HepG2 (cell line): ENCODE measurements at regions not wholly inside any gene's neighbourhood (a gene's known extent, or its start where the extent isn't known, plus 50 kb on each side); places are given as distances from the start of the nearest gene placed in this dataset.

ENCODE experiments used
- ATAC-seq: fragments of 200-7000 bp; cut with Tn5 transposase; 3 replicates; pipeline ENCODE4 v1.9.1; 2020; ENCODE audit warnings: mild to moderate bottlenecking, moderate library complexity
- BruUV-seq: library from RNA; stranded (reverse); fragments of 400-500 nt; replicated peaks from 2 replicates; lab custom pipeline; 2021; lab: Mats Ljungman, UMichigan
- CTCF ChIA-PET: fragments of 300-600 bp; formaldehyde crosslinking; extraction: SDS; loops from one replicate; lab custom pipeline; 2021; ENCODE audit warnings: low total read pairs, inconsistent platforms, low intra/inter-chr PET ratio; lab: Yijun Ruan, JAX
- POLR2A ChIA-PET: fragments of 350-600 bp; sonication (Branson Sonifier 250); formaldehyde crosslinking; loops from one replicate; lab custom pipeline; 2020; ENCODE audit warnings: antibody characterized with exemption, inconsistent platforms; lab: Yijun Ruan, JAX
- DNase-seq: peaks from one replicate; pipeline ENCODE4 v3.0.0-alpha.2; 2015; ENCODE audit warnings: low spot score
- FAIRE-seq: peaks from 3 replicates; lab custom pipeline; 2011; peaks lifted over from hg19 to GRCh38; lab: Jason Lieb, UNC
- H2AFZ ChIP-seq: one replicate; pipeline ENCODE4 v1.6.1; 2011; ENCODE audit warnings: low read length, inconsistent platforms
- H3K27ac ChIP-seq: fragments of 300-600 bp; 3 replicates; pipeline ENCODE4 v1.8.0; 2011; ENCODE audit warnings: mixed run types, mild to moderate bottlenecking, mixed read lengths, low read length, inconsistent platforms; ENCODE audit not compliant: insufficient read depth; ENCODE audit errors: extremely low read length
- H3K27me3 ChIP-seq, 2 experiments: fragments of 200-600 bp in 1 of 2; 2 replicates in 1 of 2; 3 replicates in 1 of 2; pipeline versions ENCODE4 v1.6.0 to v1.8.0; 2011; ENCODE audit warnings: low read length in 2 of 2, mild to moderate bottlenecking in 2 of 2, moderate library complexity in 2 of 2, inconsistent platforms in 1 of 2; ENCODE audit not compliant: insufficient read depth in 2 of 2, control insufficient read depth in 1 of 2
- H3K36me3 ChIP-seq, 2 experiments: fragments of 200-600 bp in 1 of 2; replicated peaks in 1 of 2; 2 replicates in 1 of 2; 3 replicates in 1 of 2; pipeline versions ENCODE4 v1.5.1 to v1.8.0; 2011; ENCODE audit warnings: low read length in 2 of 2, inconsistent platforms in 1 of 2; ENCODE audit not compliant: insufficient read depth in 2 of 2, control insufficient read depth in 1 of 2
- H3K4me1 ChIP-seq: 2 replicates; pipeline ENCODE4 v1.5.1; 2012; ENCODE audit warnings: low read length, inconsistent platforms; ENCODE audit not compliant: insufficient read depth
- H3K4me2 ChIP-seq: 2 replicates; pipeline ENCODE4 v1.6.0; 2011; ENCODE audit warnings: low read depth, low read length, inconsistent platforms
- H3K4me3 ChIP-seq, 3 experiments: fragments of 200-600 bp in 1 of 3; sonication (generic), shearing (Covaris generic) in 1 of 3; replicated peaks in 1 of 3; 2 replicates each; pipeline ENCODE4 v1.5.1; 2011 to 2016; ENCODE audit warnings: low read length in 3 of 3, inconsistent platforms in 2 of 3, low read depth in 2 of 3, mild to moderate bottlenecking in 2 of 3, control low read depth in 1 of 3, mixed read lengths in 1 of 3; ENCODE audit not compliant: insufficient read depth in 1 of 3
- H3K79me2 ChIP-seq: one replicate; pipeline ENCODE4 v1.6.1; 2011; ENCODE audit warnings: low read length, inconsistent platforms; ENCODE audit not compliant: insufficient read depth
- H3K9ac ChIP-seq: 2 replicates; pipeline ENCODE4 v1.6.0; 2011; ENCODE audit warnings: mild to moderate bottlenecking, low read depth, low read length, inconsistent platforms; ENCODE audit not compliant: insufficient read depth
- H3K9me3 ChIP-seq: 2 replicates; pipeline ENCODE4 v1.5.1; 2012; ENCODE audit warnings: mild to moderate bottlenecking, low read length
- H4K20me1 ChIP-seq: 2 replicates; pipeline ENCODE4 v1.6.0; 2011; ENCODE audit warnings: inconsistent platforms, mild to moderate bottlenecking, low read length, moderate library complexity; ENCODE audit not compliant: insufficient read depth
- CCDC6 ChIP-seq: sonication (generic); formaldehyde crosslinking; IDR thresholded peaks from 2 replicates; pipeline ENCODE4 v1.8.1; 2022; ENCODE audit warnings: mild to moderate bottlenecking, missing genetic modification reagents, moderate library complexity
- HDAC1 ChIP-seq: sonication (generic); formaldehyde crosslinking; IDR thresholded peaks from 2 replicates; pipeline ENCODE4 v1.5.1; 2020; ENCODE audit warnings: mild to moderate bottlenecking, missing genetic modification reagents
- KAT8 ChIP-seq: IDR thresholded peaks from 2 replicates; pipeline ENCODE4 v1.6.1; 2016; ENCODE audit warnings: missing genetic modification reagents, missing compliant biosample characterization
- MTF1 ChIP-seq: sonication (generic); formaldehyde crosslinking; IDR thresholded peaks from 2 replicates; pipeline ENCODE4 v1.5.0; 2020; ENCODE audit warnings: missing genetic modification reagents
- REPIN1 ChIP-seq: sonication (generic); formaldehyde crosslinking; IDR thresholded peaks from 2 replicates; pipeline ENCODE4 v1.8.0; 2022; ENCODE audit warnings: missing genetic modification reagents, low read depth, mild to moderate bottlenecking, borderline replicate concordance
- SOX6 ChIP-seq, 2 experiments: fragments of 450-650 bp in 1 of 2; sonication (generic) in 1 of 2; formaldehyde crosslinking in 1 of 2; IDR thresholded peaks; 2 replicates each; pipeline versions ENCODE4 v1.4.0 to v1.6.1; 2017 to 2020; ENCODE audit warnings: antibody characterized with exemption in 1 of 2, mild to moderate bottlenecking in 1 of 2, missing genetic modification reagents in 1 of 2
- SPEN ChIP-seq: sonication (generic); formaldehyde crosslinking; IDR thresholded peaks from 2 replicates; pipeline ENCODE4 v1.5.1; 2020; ENCODE audit warnings: low read depth, mild to moderate bottlenecking, missing genetic modification reagents
- SRSF4 ChIP-seq: fragments of 200-400 bp; formaldehyde crosslinking; IDR thresholded peaks from one replicate; pipeline ENCODE4 v1.6.1; 2018; ENCODE audit warnings: mild to moderate bottlenecking, low read depth, low read length, moderate library complexity; ENCODE audit not compliant: poor library complexity, severe bottlenecking
- ZFP62 ChIP-seq: sonication (generic); formaldehyde crosslinking; IDR thresholded peaks from 2 replicates; pipeline ENCODE4 v1.4.0; 2020; ENCODE audit warnings: missing genetic modification reagents
- ZFP82 ChIP-seq: sonication (generic); formaldehyde crosslinking; IDR thresholded peaks from 2 replicates; pipeline ENCODE4 v1.5.1; 2020; ENCODE audit warnings: mild to moderate bottlenecking, missing genetic modification reagents, borderline replicate concordance
- ZNF331 ChIP-seq: sonication (generic); formaldehyde crosslinking; IDR thresholded peaks from 2 replicates; pipeline ENCODE4 v1.4.0; 2020; ENCODE audit warnings: missing genetic modification reagents
- ZNF484 ChIP-seq: sonication (generic); formaldehyde crosslinking; IDR thresholded peaks from 2 replicates; pipeline ENCODE4 v1.5.1; 2020; ENCODE audit warnings: mild to moderate bottlenecking, low read depth, missing genetic modification reagents, borderline replicate concordance
- WGBS: methylation state at CpG from one replicate; pipeline ENCODE4 v1.1.6; 2017; ENCODE audit warnings: low lambda C conversion rate; 5-methylcytosine and 5-hydroxymethylcytosine counted together
- in situ Hi-C: cut with HindIII; loops from 2 replicates; pipeline ENCODE4 v1.10.0; 2017; ENCODE audit warnings: low pct_unique_long_range_greater_than_20kb; ENCODE audit not compliant: extremely low pct_ligation_motif_present
- intact Hi-C: fragments of 100-400 bp; cut with micrococcal nuclease; formaldehyde crosslinking; loops from one replicate; pipeline ENCODE4 v1.10.0; 2022; ENCODE audit not compliant: unreplicated experiment
- TF ChIP-seq, protein P1 (sequence below): sonication (generic); formaldehyde crosslinking; IDR thresholded peaks from 2 replicates; pipeline ENCODE4 v1.5.0; 2020; ENCODE audit warnings: mild to moderate bottlenecking, missing genetic modification reagents
- TF ChIP-seq, protein P2 (sequence below): sonication (generic); formaldehyde crosslinking; IDR thresholded peaks from 2 replicates; pipeline ENCODE4 v1.4.0; 2020; ENCODE audit warnings: mild to moderate bottlenecking, missing genetic modification reagents
- TF ChIP-seq, protein P3 (sequence below): sonication (generic); formaldehyde crosslinking; IDR thresholded peaks from 2 replicates; pipeline ENCODE4 v1.5.0; 2020; ENCODE audit warnings: missing genetic modification reagents, mild to moderate bottlenecking, borderline replicate concordance
- TF ChIP-seq, protein P4 (sequence below): sonication (generic); formaldehyde crosslinking; IDR thresholded peaks from 2 replicates; pipeline ENCODE4 v1.8.1; 2023; ENCODE audit warnings: mild to moderate bottlenecking, moderate library complexity, missing genetic modification reagents

DNA sequence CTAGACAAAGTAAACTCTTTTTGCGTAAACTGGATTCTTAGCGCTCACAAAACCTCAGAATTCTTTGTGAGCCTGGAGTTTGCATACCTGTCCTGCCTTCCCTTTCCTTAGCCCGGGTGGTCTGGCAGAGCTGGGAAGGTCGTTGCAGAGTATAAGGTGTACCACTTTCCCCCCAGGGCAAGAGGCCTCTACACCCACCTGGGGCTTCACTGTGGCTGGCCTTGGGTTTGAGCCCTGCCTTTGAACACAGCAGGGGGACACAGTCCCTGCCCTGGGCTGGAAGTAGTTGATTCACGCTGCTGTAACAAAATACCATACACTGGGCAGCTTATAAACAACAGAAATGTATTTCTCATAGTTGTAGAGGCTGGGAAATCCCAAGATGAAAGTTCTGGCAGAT, 133.9 kb downstream of the B3GNT2 start:
- BruUV-seq = no TSS peak
- FAIRE-seq (no peak), ATAC-seq (no peak), DNase-seq (no peak)
- no peaks in the 10 kb centered on the region for H3K79me2 ChIP-seq
- TF ChIP-seq, protein P1, sequence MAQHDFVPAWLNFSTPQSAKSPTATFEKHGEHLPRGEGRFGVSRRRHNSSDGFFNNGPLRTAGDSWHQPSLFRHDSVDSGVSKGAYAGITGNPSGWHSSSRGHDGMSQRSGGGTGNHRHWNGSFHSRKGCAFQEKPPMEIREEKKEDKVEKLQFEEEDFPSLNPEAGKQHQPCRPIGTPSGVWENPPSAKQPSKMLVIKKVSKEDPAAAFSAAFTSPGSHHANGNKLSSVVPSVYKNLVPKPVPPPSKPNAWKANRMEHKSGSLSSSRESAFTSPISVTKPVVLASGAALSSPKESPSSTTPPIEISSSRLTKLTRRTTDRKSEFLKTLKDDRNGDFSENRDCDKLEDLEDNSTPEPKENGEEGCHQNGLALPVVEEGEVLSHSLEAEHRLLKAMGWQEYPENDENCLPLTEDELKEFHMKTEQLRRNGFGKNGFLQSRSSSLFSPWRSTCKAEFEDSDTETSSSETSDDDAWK = no peak
- TF ChIP-seq ZNF484 (no peak), HDAC1 (CRISPR knock-in tag) (no peak), SRSF4 (no peak), ZNF331 (no peak), ZFP82 (CRISPR knock-in tag) (no peak), ZFP62 (CRISPR knock-in tag) (no peak), SPEN (CRISPR knock-in tag) (no peak), KAT8 (no peak), MTF1 (CRISPR knock-in tag) (no peak), SOX6 (IDR thresholded peaks at IDR 0.05) (no peak), SOX6 (CRISPR knock-in tag; IDR thresholded peaks at IDR 0.05) (no peak), CCDC6 (CRISPR knock-in tag) (no peak), REPIN1 (no peak)
- TF ChIP-seq, protein P2, sequence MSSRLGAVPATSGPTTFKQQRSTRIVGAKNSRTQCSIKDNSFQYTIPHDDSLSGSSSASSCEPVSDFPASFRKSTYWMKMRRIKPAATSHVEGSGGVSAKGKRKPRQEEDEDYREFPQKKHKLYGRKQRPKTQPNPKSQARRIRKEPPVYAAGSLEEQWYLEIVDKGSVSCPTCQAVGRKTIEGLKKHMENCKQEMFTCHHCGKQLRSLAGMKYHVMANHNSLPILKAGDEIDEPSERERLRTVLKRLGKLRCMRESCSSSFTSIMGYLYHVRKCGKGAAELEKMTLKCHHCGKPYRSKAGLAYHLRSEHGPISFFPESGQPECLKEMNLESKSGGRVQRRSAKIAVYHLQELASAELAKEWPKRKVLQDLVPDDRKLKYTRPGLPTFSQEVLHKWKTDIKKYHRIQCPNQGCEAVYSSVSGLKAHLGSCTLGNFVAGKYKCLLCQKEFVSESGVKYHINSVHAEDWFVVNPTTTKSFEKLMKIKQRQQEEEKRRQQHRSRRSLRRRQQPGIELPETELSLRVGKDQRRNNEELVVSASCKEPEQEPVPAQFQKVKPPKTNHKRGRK (CRISPR knock-in tag) = no peak
- TF ChIP-seq, protein P3, sequence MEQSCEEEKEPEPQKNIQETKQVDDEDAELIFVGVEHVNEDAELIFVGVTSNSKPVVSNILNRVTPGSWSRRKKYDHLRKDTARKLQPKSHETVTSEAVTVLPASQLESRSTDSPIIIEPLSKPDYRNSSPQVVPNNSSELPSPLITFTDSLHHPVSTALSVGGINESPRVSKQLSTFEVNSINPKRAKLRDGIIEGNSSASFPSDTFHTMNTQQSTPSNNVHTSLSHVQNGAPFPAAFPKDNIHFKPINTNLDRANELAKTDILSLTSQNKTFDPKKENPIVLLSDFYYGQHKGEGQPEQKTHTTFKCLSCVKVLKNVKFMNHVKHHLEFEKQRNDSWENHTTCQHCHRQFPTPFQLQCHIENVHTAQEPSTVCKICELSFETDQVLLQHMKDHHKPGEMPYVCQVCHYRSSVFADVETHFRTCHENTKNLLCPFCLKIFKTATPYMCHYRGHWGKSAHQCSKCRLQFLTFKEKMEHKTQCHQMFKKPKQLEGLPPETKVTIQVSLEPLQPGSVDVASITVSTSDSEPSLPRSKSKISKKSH (CRISPR knock-in tag) = no peak
- TF ChIP-seq, protein P4, sequence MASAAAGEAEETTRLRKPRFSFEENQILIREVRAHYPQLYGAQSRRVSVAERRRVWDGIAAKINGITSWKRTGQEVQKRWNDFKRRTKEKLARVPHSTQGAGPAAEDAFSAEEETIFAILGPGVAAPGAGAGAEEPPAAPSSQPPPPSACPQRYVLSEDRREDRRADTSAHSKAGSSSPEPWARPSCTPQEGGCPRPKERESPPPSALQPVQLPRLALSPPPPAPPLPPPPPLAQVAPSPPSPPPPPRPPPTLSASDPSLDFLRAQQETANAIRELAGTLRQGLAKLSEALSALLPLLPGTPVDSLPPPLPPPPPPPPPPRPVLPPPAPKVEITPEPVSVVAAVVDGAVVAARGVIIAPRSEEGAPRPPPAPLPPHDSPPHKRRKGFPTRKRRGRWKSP (CRISPR knock-in tag) = no peak
- H4K20me1 ChIP-seq = no peaks in the 10 kb centered on the region
- H3K4me2 ChIP-seq = no peak overlapping the region
- H3K27ac ChIP-seq = no peak overlapping the region
- in situ Hi-C loops (no loop called here), intact Hi-C loops (no loop called here)
- ChIA-PET CTCF (no interaction called here), POLR2A (no interaction called here)
- no peaks in the 10 kb centered on the region for H3K9me3 ChIP-seq
- no peaks in the 10 kb centered on the region for H3K36me3 ChIP-seq
- H3K27me3 ChIP-seq = peaks cover 0 to 12% of the 10 kb centered on the region in 2 experiments; a peak in 3 of 5 replicates
- 40% methylated on average over 5 of the region's 5 CpGs for WGBS
- no peaks in the 10 kb centered on the region for H3K4me1 ChIP-seq
- H3K4me3 ChIP-seq = no peak overlapping the region
- no peak overlapping the region for H2AFZ ChIP-seq
- H3K9ac ChIP-seq = no peak overlapping the region
